GM12865 (cell line): ENCODE measurements at regions not wholly inside any gene's neighbourhood (a gene's known extent, or its start where the extent isn't known, plus 50 kb on each side); places are given as distances from the start of the nearest gene placed in this dataset.

Experiments used
- DNase-seq: peaks from one replicate; pipeline ENCODE4 v3.0.0; 2010; ENCODE audit warnings: low read depth
- H3K4me3 ChIP-seq: 2 replicates; pipeline ENCODE4 v1.5.1; 2011; ENCODE audit warnings: mild to moderate bottlenecking, low read depth, low read length, control low read depth
- TF ChIP-seq, protein P1 (sequence below): IDR thresholded peaks from 2 replicates; pipeline ENCODE4 v1.5.1; 2011; ENCODE audit warnings: low read length, control low read depth, low read depth, inconsistent platforms; ENCODE audit not compliant: insufficient read depth; ENCODE audit errors: missing control alignments

GRCh38 chr4:98210281-98210680, 50.9 kb upstream of the RAP1GDS1 start:
- TF ChIP-seq, protein P1, sequence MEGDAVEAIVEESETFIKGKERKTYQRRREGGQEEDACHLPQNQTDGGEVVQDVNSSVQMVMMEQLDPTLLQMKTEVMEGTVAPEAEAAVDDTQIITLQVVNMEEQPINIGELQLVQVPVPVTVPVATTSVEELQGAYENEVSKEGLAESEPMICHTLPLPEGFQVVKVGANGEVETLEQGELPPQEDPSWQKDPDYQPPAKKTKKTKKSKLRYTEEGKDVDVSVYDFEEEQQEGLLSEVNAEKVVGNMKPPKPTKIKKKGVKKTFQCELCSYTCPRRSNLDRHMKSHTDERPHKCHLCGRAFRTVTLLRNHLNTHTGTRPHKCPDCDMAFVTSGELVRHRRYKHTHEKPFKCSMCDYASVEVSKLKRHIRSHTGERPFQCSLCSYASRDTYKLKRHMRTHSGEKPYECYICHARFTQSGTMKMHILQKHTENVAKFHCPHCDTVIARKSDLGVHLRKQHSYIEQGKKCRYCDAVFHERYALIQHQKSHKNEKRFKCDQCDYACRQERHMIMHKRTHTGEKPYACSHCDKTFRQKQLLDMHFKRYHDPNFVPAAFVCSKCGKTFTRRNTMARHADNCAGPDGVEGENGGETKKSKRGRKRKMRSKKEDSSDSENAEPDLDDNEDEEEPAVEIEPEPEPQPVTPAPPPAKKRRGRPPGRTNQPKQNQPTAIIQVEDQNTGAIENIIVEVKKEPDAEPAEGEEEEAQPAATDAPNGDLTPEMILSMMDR: no peak
- no peak for DNase-seq
- H3K4me3 ChIP-seq: no peak overlapping the region

- DNase-seq: no peak
- TF ChIP-seq, protein P1: no peak
- H3K4me3 ChIP-seq: no peak overlapping the region
Measured at GRCh38 chr4:98209111-98209510, 52.1 kb upstream of the RAP1GDS1 start.

DNA sequence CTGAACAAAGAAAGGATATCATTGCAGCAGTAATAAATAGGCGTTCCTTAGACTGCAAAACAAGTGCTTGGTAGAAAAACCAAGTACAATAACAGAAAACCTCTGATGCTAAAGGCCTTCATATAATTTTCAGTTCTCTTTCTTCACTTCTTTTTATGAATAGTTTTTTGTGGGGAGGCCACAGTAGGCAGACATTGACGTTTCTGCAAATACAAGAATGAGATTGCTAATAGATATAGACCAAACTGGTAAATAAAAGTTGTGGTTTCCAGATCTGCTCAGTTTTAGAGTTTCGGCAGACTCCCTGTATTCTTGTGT, 57.0 kb upstream of the RAP1GDS1 start:
- no peak overlapping the region for H3K4me3 ChIP-seq
- peak; percentile 28 for DNase-seq
- TF ChIP-seq, protein P1: no peak

DNA sequence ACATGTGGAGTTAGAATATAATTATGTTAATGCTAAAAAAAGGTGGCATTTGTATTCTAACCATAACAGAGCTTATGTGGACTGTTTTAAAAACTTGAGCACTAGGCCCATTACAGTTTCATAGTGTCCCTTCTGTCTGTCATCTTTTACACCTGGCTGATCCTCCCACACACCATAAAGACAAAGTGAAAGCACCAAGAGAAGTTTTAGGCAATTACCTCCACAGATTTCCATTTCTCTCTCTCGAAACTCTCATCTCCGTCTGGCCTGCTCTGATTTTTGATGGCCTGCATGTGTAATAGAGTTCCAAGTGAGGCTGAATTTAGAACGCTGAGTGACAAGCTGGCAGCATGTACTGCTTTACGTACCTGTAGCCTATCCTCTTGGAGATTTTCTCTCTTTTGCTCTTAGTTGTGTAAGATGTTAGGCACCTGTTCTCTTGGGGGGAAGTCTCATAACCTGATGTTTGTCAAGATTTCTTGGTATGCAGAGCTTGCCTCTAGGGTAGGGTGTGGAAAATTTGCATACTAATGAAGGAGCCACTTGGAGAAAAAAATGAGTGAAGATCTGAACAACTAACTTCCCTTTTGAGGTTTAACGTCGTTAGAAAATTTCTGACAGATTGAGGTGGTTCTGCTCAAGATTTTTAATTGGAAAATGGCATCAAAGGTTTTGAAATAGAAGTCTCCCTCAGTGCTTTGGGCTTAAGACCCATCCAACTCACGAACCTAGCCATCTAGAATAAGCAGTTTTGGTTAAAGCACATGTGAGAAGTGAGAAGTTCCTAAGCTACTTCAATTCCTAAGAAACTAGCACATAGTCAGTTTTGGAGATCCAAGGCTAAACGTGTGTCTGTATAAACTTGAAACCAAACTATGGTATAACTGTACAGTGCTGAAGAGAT, 57.6 kb upstream of the RAP1GDS1 start:
- peak overlapping the region; percentile 21; the same call in 1 of the 2 replicates for H3K4me3 ChIP-seq
- peak; percentile 51 for DNase-seq
- TF ChIP-seq, protein P1: no peak

GRCh38 chr4:98202907-98203306, 58.3 kb upstream of the RAP1GDS1 start:
- no peak for DNase-seq
- TF ChIP-seq, protein P1: no peak
- H3K4me3 ChIP-seq: no peak overlapping the region

GRCh38 chr4:98199247-98199646, 56.0 kb upstream of the STPG2 start:
- peak; percentile 2 for DNase-seq
- TF ChIP-seq, protein P1: no peak
- no peak overlapping the region for H3K4me3 ChIP-seq

DNA sequence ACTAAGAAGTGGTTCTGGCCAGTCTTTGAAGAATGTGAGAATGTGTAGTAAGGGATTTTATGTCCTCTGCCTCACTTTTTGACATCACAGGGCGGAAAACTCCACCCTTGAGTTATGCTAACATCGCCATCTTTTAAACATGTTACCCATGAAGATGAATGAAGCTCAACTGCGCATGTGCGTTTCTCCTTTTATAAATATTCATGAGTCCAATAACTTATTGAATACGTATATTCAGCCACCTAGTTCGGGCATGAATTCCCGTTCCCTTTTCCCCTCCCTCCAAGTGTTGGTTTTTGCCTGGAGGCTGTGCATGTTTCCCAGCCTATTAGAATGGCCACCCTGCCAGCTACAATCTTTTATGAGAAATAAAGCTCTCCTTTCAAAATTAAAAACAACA, 51.7 kb upstream of the STPG2 start:
- TF ChIP-seq, protein P1: no peak
- DNase-seq: no peak
- H3K4me3 ChIP-seq: no peak overlapping the region
